ENCODE measurements at regions not wholly inside any gene's neighbourhood (a gene's known extent, or its start where the extent isn't known, plus 50 kb on each side); places are given as distances from the start of the nearest gene placed in this dataset.

DNA sequence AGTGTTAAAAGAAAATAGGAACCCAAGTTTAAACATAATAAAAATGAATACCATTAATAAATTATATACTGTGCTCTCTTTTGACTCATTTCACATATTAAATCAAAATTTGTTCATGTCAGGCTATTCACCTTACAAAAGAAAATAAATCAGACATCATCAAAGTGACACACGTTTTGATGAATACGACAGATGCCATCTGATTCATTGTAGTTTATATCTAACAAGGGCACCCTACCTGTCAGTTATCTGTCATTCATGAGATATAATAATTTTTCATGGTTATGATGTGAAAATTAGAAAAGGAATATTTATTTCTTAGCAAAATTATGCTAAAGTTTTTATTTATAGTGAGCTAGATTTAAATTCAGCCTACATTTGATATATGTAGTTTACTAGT lies 188.1 kb upstream of the PCDH17 start:
- TF ChIP-seq, protein P1, sequence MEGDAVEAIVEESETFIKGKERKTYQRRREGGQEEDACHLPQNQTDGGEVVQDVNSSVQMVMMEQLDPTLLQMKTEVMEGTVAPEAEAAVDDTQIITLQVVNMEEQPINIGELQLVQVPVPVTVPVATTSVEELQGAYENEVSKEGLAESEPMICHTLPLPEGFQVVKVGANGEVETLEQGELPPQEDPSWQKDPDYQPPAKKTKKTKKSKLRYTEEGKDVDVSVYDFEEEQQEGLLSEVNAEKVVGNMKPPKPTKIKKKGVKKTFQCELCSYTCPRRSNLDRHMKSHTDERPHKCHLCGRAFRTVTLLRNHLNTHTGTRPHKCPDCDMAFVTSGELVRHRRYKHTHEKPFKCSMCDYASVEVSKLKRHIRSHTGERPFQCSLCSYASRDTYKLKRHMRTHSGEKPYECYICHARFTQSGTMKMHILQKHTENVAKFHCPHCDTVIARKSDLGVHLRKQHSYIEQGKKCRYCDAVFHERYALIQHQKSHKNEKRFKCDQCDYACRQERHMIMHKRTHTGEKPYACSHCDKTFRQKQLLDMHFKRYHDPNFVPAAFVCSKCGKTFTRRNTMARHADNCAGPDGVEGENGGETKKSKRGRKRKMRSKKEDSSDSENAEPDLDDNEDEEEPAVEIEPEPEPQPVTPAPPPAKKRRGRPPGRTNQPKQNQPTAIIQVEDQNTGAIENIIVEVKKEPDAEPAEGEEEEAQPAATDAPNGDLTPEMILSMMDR (conservative IDR thresholded peaks at IDR 0.05), result no peak
- no peak for TF ChIP-seq EZH2 (IDR thresholded peaks at IDR 0.05; ENCODE audit: low read depth)
- no peaks in the 10 kb centered on the region for H3K79me2 ChIP-seq (ENCODE audit: low read depth)
- no peaks in the 10 kb centered on the region for H3K9me2 ChIP-seq (ENCODE audit: insufficient read depth)
- intact Hi-C loops (cut with micrococcal nuclease; ENCODE audit: unreplicated experiment), result no loop called here
- H3K27ac ChIP-seq, result no peak overlapping the region
- no peaks in the 10 kb centered on the region for H3K9me3 ChIP-seq (ENCODE audit: insufficient read depth, low read depth)
- DNase-seq, result no peak
- H3K4me1 ChIP-seq (replicated peaks; ENCODE audit: insufficient read depth), result no peaks in the 10 kb centered on the region
- no peaks in the 10 kb centered on the region for H4K20me1 ChIP-seq (ENCODE audit: insufficient read depth)
- no peak overlapping the region for H2AFZ ChIP-seq
- CTCF ChIA-PET, result no interaction called here
- no peaks in the 10 kb centered on the region for H3K27me3 ChIP-seq (ENCODE audit: insufficient read depth, low read depth)
- no peak overlapping the region for H3K4me2 ChIP-seq
- H3K36me3 ChIP-seq (ENCODE audit: low read depth), result no peaks in the 10 kb centered on the region
- POLR2A ChIA-PET (ENCODE audit: unreplicated experiment), result no interaction called here
- no peaks in the 10 kb centered on the region for H3F3A ChIP-seq (ENCODE audit: insufficient read depth, low read depth)
- no peak overlapping the region for H3K4me3 ChIP-seq
- no TSS peak for BruUV-seq (replicated peaks)

DNA sequence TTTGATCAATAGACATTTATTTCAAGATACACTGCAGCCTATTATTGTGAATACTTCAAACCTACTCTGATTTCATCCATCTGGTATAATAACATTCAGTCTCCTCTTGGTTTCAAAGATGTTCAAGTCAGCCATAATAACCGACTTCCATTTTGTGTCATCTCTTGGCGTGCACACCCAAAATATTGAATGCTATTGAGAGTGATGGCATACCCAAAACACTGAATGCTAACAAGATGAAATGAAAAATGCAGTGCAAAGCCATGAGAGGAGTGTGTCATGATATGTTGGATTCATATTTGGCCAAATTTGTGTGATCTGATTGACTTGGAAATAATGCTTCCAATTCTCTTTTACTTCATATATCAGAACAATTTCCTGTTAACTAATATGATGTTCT lies 181.2 kb upstream of the PCDH17 start:
- H3K4me2 ChIP-seq, result no peak overlapping the region
- CTCF ChIA-PET, result no interaction called here
- intact Hi-C loops (cut with micrococcal nuclease; ENCODE audit: unreplicated experiment), result no loop called here
- H3K9me2 ChIP-seq (ENCODE audit: insufficient read depth), result no peaks in the 10 kb centered on the region
- H4K20me1 ChIP-seq (ENCODE audit: insufficient read depth), result no peaks in the 10 kb centered on the region
- no peaks in the 10 kb centered on the region for H3K27me3 ChIP-seq (ENCODE audit: insufficient read depth, low read depth)
- no peaks in the 10 kb centered on the region for H3K9me3 ChIP-seq (ENCODE audit: insufficient read depth, low read depth)
- no peaks in the 10 kb centered on the region for H3K79me2 ChIP-seq (ENCODE audit: low read depth)
- POLR2A ChIA-PET (ENCODE audit: unreplicated experiment), result no interaction called here
- TF ChIP-seq EZH2 (IDR thresholded peaks at IDR 0.05; ENCODE audit: low read depth), result no peak
- TF ChIP-seq, protein P1 (conservative IDR thresholded peaks at IDR 0.05), result no peak
- no peak overlapping the region for H3K27ac ChIP-seq
- H3F3A ChIP-seq (ENCODE audit: insufficient read depth, low read depth), result no peaks in the 10 kb centered on the region
- no peaks in the 10 kb centered on the region for H3K4me1 ChIP-seq (replicated peaks; ENCODE audit: insufficient read depth)
- H3K36me3 ChIP-seq (ENCODE audit: low read depth), result no peaks in the 10 kb centered on the region
- DNase-seq, result no peak
- no peak overlapping the region for H2AFZ ChIP-seq
- BruUV-seq (replicated peaks), result no TSS peak
- no peak overlapping the region for H3K4me3 ChIP-seq

DNA sequence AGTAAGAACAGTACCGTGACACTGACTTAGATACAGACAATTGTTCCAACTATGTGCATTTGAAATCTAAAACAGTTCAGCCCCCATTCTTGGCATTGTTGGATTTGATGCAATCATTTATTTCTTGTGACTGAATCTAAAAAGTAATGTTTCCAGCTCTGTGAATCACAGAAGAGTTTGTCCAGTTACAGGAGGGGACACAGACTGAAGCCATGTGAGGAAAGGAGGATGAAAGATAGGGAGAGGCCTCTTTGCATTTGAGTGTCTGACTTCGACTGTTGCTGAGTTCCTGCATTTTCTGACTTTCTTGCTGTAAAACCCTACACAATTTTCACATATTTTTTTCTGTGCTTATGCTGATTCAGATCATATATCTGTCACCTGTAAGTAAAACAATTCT lies 179.3 kb upstream of the PCDH17 start:
- TF ChIP-seq EZH2 (IDR thresholded peaks at IDR 0.05; ENCODE audit: low read depth), result no peak
- TF ChIP-seq, protein P1 (conservative IDR thresholded peaks at IDR 0.05), result no peak
- Histone ChIP-seq H3K27me3 (ENCODE audit: insufficient read depth, low read depth) (no peaks in the 10 kb centered on the region), H3K79me2 (ENCODE audit: low read depth) (no peaks in the 10 kb centered on the region), H3K27ac (no peak overlapping the region), H2AFZ (no peak overlapping the region), H4K20me1 (ENCODE audit: insufficient read depth) (no peaks in the 10 kb centered on the region), H3K36me3 (ENCODE audit: low read depth) (no peaks in the 10 kb centered on the region), H3F3A (ENCODE audit: insufficient read depth, low read depth) (no peaks in the 10 kb centered on the region), H3K4me3 (no peak overlapping the region), H3K9me2 (ENCODE audit: insufficient read depth) (no peaks in the 10 kb centered on the region), H3K4me2 (no peak overlapping the region), H3K9me3 (ENCODE audit: insufficient read depth, low read depth) (no peaks in the 10 kb centered on the region), H3K4me1 (replicated peaks; ENCODE audit: insufficient read depth) (no peaks in the 10 kb centered on the region)
- POLR2A ChIA-PET (ENCODE audit: unreplicated experiment), result no interaction called here
- BruUV-seq (replicated peaks), result no TSS peak
- no peak for DNase-seq
- intact Hi-C loops (cut with micrococcal nuclease; ENCODE audit: unreplicated experiment), result no loop called here
- CTCF ChIA-PET, result no interaction called here
